Stomach (tissue), 4 donors: ENCODE measurements at regions not wholly inside any gene's neighbourhood (a gene's known extent, or its start where the extent isn't known, plus 50 kb on each side); places are given as distances from the start of the nearest gene placed in this dataset.

Source experiments
- CTCF ChIP-seq, 7 experiments: fragments of 450-650 bp in 4 of 7; fragments of 200-600 bp in 3 of 7; sonication (generic) in 3 of 7; IDR thresholded peaks; one replicate each; pipeline ENCODE4 v1.5.1; 2016 to 2019; ENCODE audit warnings: antibody characterized with exemption in 7 of 7, control low read depth in 2 of 7, mild to moderate bottlenecking in 1 of 7
- EP300 ChIP-seq: sonication (generic); formaldehyde crosslinking; IDR thresholded peaks from one replicate; pipeline ENCODE4 v1.6.1; 2017; ENCODE audit warnings: antibody characterized with exemption
- POLR2A ChIP-seq, 4 donors: fragments of 450-650 bp; IDR thresholded peaks; one replicate each; pipeline ENCODE4 v1.6.1; 2016; ENCODE audit warnings: antibody characterized with exemption in 4 of 4, control low read depth in 2 of 4, mild to moderate bottlenecking in 1 of 4, moderate library complexity in 1 of 4

GRCh38 chr6:16825784-16826183 lies 64.5 kb upstream of the ATXN1 start:
- TF ChIP-seq CTCF (IDR thresholded peaks at IDR 0.05) (no peak), POLR2A (IDR thresholded peaks at IDR 0.05) (no peak), EP300 (no peak)
